Dendritic cell treated with granulocyte-macrophage colony-stimulating factor and Interleukin-4, amounts not matched to agents 40 ng/mL and 50 ng/mL, for 4 days (primary cell): ENCODE measurements at regions not wholly inside any gene's neighbourhood (a gene's known extent, or its start where the extent isn't known, plus 50 kb on each side); places are given as distances from the start of the nearest gene placed in this dataset.
A peak's percentile ranks its signal among the peaks of the same experiment; 100 is the strongest.
"Not testable (repeated sequence)": the region's sequence is repeated elsewhere in the genome, so short reads cannot be mapped to it uniquely, and the experiment has no call there.

Experiments used
- H3K27ac Mint-ChIP-seq: one replicate; pipeline ENCODE4 v1.8.0; 2022; ENCODE audit warnings: mild to moderate bottlenecking, mixed read lengths
- H3K27me3 Mint-ChIP-seq: one replicate; pipeline ENCODE4 v1.8.0; 2022; ENCODE audit warnings: mild to moderate bottlenecking, mixed read lengths
- H3K36me3 Mint-ChIP-seq: one replicate; pipeline ENCODE4 v1.8.0; 2022; ENCODE audit warnings: low read depth, mixed read lengths
- H3K4me1 Mint-ChIP-seq: one replicate; pipeline ENCODE4 v1.8.0; 2022; ENCODE audit warnings: low read depth, mixed read lengths
- H3K4me3 Mint-ChIP-seq: one replicate; pipeline ENCODE4 v1.8.0; 2022; ENCODE audit warnings: mild to moderate bottlenecking, moderate library complexity, mixed read lengths
- H3K9me3 Mint-ChIP-seq: one replicate; pipeline ENCODE4 v1.8.0; 2022; ENCODE audit warnings: mixed read lengths
- intact Hi-C: fragments of 100-400 bp; cut with micrococcal nuclease; formaldehyde crosslinking; loops from one replicate; pipeline ENCODE4 v1.15.0; 2022

GRCh38 chr22:22822106-22822505 lies 65.5 kb upstream of the IGLL5 start:
- no peaks in the 10 kb centered on the region for H3K27me3 Mint-ChIP-seq
- intact Hi-C loops, result no loop called here
- H3K9me3 Mint-ChIP-seq, result no peaks in the 10 kb centered on the region
- peaks cover 48% of the 10 kb centered on the region for H3K4me1 Mint-ChIP-seq
- no peaks in the 10 kb centered on the region for H3K36me3 Mint-ChIP-seq
- no peak overlapping the region for H3K27ac Mint-ChIP-seq
- H3K4me3 Mint-ChIP-seq, result no peak overlapping the region

GRCh38 chr22:22822553-22822952 lies 65.1 kb upstream of the IGLL5 start:
- H3K36me3 Mint-ChIP-seq, H3K4me3 Mint-ChIP-seq, H3K27me3 Mint-ChIP-seq, H3K9me3 Mint-ChIP-seq, intact Hi-C loops: not testable (repeated sequence)
- Mint-ChIP-seq H3K27ac (peak overlapping the region; percentile 31), H3K4me1 (peaks cover 45% of the 10 kb centered on the region)

- Mint-ChIP-seq H3K36me3 (no peaks in the 10 kb centered on the region), H3K27ac (peak overlapping the region; percentile 31), H3K4me3 (no peak overlapping the region), H3K27me3 (no peaks in the 10 kb centered on the region), H3K4me1 (peaks cover 40% of the 10 kb centered on the region), H3K9me3 (no peaks in the 10 kb centered on the region)
- intact Hi-C loops, result no loop called here
These were observed 64.3 kb upstream of the IGLL5 start for GRCh38 chr22:22823131-22823810.

DNA sequence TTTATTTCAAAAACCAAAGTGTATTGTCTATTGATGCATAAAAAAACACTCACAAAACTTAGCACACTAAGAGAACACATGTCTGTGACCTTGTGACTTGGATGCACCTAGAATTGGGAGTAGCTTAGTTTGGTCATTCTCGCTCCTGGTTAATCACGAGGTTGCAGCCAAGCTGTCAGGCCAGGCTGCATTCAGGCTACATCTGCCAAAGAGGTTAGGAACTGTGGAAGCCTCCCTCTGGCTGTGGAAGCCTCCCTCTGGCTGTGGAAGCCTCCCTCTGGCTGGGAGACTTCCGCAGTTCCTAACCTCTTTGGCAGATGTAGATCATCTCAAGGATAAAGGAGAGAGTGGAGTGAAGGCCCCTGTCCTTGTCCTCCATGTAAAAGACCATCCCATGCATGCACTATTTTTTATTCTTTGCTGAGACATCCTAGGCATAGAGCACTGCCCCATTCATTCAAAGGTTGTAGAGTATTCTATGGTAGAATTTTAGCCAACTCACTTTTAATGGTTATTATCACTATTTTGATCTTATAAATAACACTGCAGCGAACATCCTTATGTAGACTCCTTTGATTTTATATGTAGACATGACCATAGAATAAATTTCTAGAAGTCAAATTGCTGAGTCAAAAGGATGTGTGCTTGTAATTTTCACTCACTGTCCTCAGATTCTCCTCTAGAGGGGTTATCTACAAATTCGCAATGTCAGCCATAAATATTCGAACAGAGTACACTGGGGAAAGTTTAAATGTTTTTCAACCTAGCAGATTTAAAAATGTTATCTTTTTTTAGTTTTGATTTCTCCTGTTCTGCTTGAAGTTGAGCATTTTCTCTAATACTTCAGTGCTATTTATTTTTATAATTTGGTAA lies 63.0 kb upstream of the IGLL5 start:
- Mint-ChIP-seq H3K27ac (no peak overlapping the region), H3K27me3 (no peaks in the 10 kb centered on the region), H3K36me3 (no peaks in the 10 kb centered on the region), H3K4me3 (no peak overlapping the region), H3K4me1 (peaks cover 27% of the 10 kb centered on the region), H3K9me3 (no peaks in the 10 kb centered on the region)
- intact Hi-C loops, result no loop called here

DNA sequence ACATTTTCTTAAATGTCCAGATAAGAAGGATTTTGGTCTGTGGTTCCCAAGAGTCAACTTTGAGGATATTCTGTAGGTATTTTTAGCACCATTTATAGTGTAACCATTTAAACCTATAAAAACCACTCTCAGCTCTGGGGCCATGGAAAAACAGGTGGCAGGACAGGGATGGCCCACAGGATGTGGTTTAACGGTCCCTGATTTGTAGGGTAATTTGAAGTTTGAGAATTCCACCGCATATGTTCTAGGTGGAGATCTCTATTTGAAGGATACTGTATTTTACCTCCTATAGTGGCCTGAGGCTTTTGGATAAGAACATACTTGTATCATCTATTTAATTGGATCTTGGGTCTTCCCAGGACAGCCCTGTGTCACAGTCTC lies 62.4 kb upstream of the IGLL5 start:
- Mint-ChIP-seq H3K27ac (no peak overlapping the region), H3K27me3 (no peaks in the 10 kb centered on the region), H3K4me1 (peaks cover 25% of the 10 kb centered on the region), H3K4me3 (no peak overlapping the region), H3K9me3 (no peaks in the 10 kb centered on the region), H3K36me3 (no peaks in the 10 kb centered on the region)
- intact Hi-C loops, result no loop called here

GRCh38 chr22:22827187-22827939 lies 60.3 kb upstream of the IGLL5 start:
- H3K36me3 Mint-ChIP-seq, result no peaks in the 10 kb centered on the region
- intact Hi-C loops, result no loop called here
- H3K4me1 Mint-ChIP-seq, result peaks cover 15% of the 10 kb centered on the region
- H3K27me3 Mint-ChIP-seq, result no peaks in the 10 kb centered on the region
- no peaks in the 10 kb centered on the region for H3K9me3 Mint-ChIP-seq
- H3K27ac Mint-ChIP-seq, result no peak overlapping the region
- no peak overlapping the region for H3K4me3 Mint-ChIP-seq

DNA sequence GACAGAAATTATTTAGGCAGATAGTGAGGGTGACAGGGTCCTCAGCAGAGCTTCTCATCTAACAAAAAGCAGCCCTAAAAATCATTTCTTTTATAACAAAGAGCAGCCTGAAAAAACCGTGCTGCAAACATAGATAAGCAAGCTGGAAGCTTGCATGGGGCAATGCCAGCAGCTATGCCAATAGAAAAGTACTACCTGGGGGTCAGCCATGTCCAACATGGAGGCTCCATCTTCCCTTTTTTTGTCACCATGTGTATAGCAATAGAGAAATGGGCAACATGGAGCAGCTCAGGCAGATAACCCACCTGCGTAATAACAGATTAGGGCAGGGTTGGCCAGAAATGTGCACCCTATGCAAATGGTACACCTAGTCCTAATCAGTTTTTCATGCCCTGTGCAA lies 57.4 kb upstream of the IGLL5 start:
- H3K36me3 Mint-ChIP-seq, result no peaks in the 10 kb centered on the region

DNA sequence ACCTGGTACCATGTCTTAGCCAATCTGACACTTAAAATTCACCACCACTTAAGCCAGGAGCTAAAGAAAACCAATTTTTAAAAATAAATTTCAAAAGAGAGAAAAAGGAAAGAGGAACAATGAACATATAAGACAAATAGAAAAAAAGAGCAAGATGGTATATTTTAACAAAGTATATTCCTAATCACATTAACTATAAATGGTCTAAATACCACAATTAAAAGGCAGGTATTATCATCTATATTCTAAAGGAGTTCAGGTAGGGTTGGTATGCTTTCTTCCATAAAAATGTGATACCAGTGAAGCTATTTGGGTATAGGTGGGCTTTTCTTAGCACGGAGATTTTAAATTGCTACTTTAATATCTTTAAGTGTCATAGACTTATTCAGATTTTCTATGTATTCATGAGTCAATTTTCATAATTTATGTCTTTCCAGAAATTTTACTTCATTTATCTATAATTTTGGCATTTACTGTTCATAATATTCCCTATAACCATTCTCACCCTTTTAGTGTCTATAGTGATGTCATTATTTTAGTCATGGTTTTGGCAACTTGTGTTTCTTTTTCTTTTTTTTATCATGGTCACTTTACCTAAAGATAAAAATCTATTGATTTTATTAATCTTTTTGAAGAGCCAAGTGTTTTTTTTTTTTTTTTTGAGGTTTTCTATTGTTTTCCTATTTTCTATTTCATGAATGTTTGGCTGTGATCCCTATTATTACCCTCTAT lies 56.5 kb upstream of the IGLL5 start:
- intact Hi-C loops, result no loop called here
- Mint-ChIP-seq H3K4me1 (peaks cover 13% of the 10 kb centered on the region), H3K36me3 (no peaks in the 10 kb centered on the region), H3K9me3 (no peaks in the 10 kb centered on the region), H3K27ac (no peak overlapping the region), H3K27me3 (no peaks in the 10 kb centered on the region), H3K4me3 (no peak overlapping the region)

More for the DNA sequence above, 57.4 kb upstream of the IGLL5 start:
- Mint-ChIP-seq H3K4me1 (peaks cover 4% of the 10 kb centered on the region), H3K27ac (no peak overlapping the region), H3K4me3 (no peak overlapping the region), H3K27me3 (no peaks in the 10 kb centered on the region), H3K9me3 (no peaks in the 10 kb centered on the region)
- intact Hi-C loops, result no loop called here

GRCh38 chr22:22833059-22833458 lies 54.6 kb upstream of the IGLL5 start:
- H3K4me3 Mint-ChIP-seq, result no peak overlapping the region
- intact Hi-C loops, result no loop called here
- no peaks in the 10 kb centered on the region for H3K9me3 Mint-ChIP-seq
- no peaks in the 10 kb centered on the region for H3K27me3 Mint-ChIP-seq
- H3K4me1 Mint-ChIP-seq, result peaks cover 27% of the 10 kb centered on the region
- H3K27ac Mint-ChIP-seq, result no peak overlapping the region
- no peaks in the 10 kb centered on the region for H3K36me3 Mint-ChIP-seq

- intact Hi-C loops, result no loop called here
- peaks cover 31% of the 10 kb centered on the region for H3K4me1 Mint-ChIP-seq
- no peak overlapping the region for H3K4me3 Mint-ChIP-seq
- no peaks in the 10 kb centered on the region for H3K27me3 Mint-ChIP-seq
- no peaks in the 10 kb centered on the region for H3K9me3 Mint-ChIP-seq
- no peaks in the 10 kb centered on the region for H3K36me3 Mint-ChIP-seq
- no peak overlapping the region for H3K27ac Mint-ChIP-seq
These were observed 54.1 kb upstream of the IGLL5 start for GRCh38 chr22:22833488-22833887.

DNA sequence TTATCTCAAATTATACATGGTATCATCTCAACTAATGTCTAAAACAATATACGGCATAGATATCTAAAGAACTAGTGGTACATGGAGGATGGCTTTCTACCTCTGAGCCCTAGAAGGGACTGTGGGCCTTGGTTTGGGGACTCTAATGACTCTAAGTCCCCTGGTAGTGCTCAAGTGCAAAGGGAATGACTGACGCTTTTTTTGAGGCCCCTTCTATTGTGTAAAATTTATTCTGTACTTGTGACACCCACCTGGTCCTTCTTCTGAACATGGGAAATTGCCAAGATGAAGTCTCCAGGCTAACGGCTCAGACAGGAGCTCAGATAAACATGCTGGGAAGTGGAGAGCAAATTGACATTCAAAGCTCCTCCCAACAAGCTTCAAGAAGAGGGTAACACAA lies 53.4 kb upstream of the IGLL5 start:
- peaks cover 38% of the 10 kb centered on the region for H3K4me1 Mint-ChIP-seq
- H3K27me3 Mint-ChIP-seq, result no peaks in the 10 kb centered on the region
- H3K27ac Mint-ChIP-seq, result peak overlapping the region; percentile 17
- H3K36me3 Mint-ChIP-seq, result no peaks in the 10 kb centered on the region
- no peak overlapping the region for H3K4me3 Mint-ChIP-seq
- H3K9me3 Mint-ChIP-seq, result no peaks in the 10 kb centered on the region
- intact Hi-C loops, result no loop called here

DNA sequence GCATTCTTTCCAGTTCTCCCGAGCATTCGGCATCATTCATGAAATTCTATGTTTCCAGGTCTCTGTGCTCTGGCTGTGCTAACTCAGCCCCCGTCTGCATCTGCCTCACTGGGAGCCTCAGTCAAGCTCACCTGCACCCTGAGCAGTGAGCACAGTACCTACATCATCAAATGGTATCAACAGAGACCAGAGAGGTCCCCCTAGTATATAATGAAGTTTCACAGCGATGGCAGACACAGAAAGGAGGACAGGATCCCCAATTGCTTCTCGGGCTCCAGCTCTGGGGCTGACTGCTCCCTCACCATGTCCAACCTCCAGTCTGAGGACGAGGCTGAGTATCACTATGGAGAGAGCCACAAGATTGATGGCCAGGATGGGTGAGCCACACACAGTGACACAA lies 52.8 kb upstream of the IGLL5 start:
- no peak overlapping the region for H3K4me3 Mint-ChIP-seq
- peaks cover 38% of the 10 kb centered on the region for H3K4me1 Mint-ChIP-seq
- peak overlapping the region; percentile 17 for H3K27ac Mint-ChIP-seq
- no peaks in the 10 kb centered on the region for H3K27me3 Mint-ChIP-seq
- intact Hi-C loops, result no loop called here
- H3K9me3 Mint-ChIP-seq, result no peaks in the 10 kb centered on the region
- no peaks in the 10 kb centered on the region for H3K36me3 Mint-ChIP-seq

GRCh38 chr22:22835242-22835641 lies 52.4 kb upstream of the IGLL5 start:
- no peaks in the 10 kb centered on the region for H3K36me3 Mint-ChIP-seq

More at GRCh38 chr22:22835242-22835641, 52.4 kb upstream of the IGLL5 start:
- H3K4me3 Mint-ChIP-seq, result no peak overlapping the region
- peaks cover 38% of the 10 kb centered on the region for H3K4me1 Mint-ChIP-seq
- intact Hi-C loops, result no loop called here
- H3K27ac Mint-ChIP-seq, result peak overlapping the region; percentile 17
- H3K9me3 Mint-ChIP-seq, result no peaks in the 10 kb centered on the region
- H3K27me3 Mint-ChIP-seq, result no peaks in the 10 kb centered on the region
